ENCODE measurements at regions not wholly inside any gene's neighbourhood (a gene's known extent, or its start where the extent isn't known, plus 50 kb on each side); places are given as distances from the start of the nearest gene placed in this dataset.

GRCh38 chr14:85451421-85451820 lies 78.5 kb upstream of the FLRT2 start (continued):
- TF ChIP-seq ZNF462 (CRISPR knock-in tag; IDR thresholded peaks at IDR 0.05), result no peak
- TF ChIP-seq JUNB (IDR thresholded peaks at IDR 0.05; ENCODE audit: unreplicated experiment), result no peak
- TF ChIP-seq CTCF (conservative IDR thresholded peaks at IDR 0.05; ENCODE audit: low read depth in 2 of 2), result no peak

- H3K4me3 ChIP-seq, result no peak overlapping the region
- no peaks in the 10 kb centered on the region for H3K36me3 Mint-ChIP-seq (ENCODE audit: low read depth)
- no peaks in the 10 kb centered on the region for H3K9me2 ChIP-seq (ENCODE audit: insufficient read depth)
- H4K20me1 ChIP-seq (replicated peaks; ENCODE audit: insufficient read depth), result no peaks in the 10 kb centered on the region; the same call in 1 of the 2 replicates
- H2AFZ ChIP-seq, result no peak overlapping the region
- DNase-seq (ENCODE audit: low spot score), result no peak
- no peaks in the 10 kb centered on the region for H3F3A ChIP-seq (replicated peaks; ENCODE audit: low read depth)
- ATAC-seq, result no peak
- H3K79me2 ChIP-seq (replicated peaks; ENCODE audit: insufficient read depth), result no peaks in the 10 kb centered on the region
- H3K27me3 ChIP-seq (ENCODE audit: insufficient read depth), result no peaks in the 10 kb centered on the region
- H3K9me3 Mint-ChIP-seq, result no peaks in the 10 kb centered on the region
- no peaks in the 10 kb centered on the region for H3K4me1 Mint-ChIP-seq
- H3K27ac Mint-ChIP-seq, result no peak overlapping the region
- no peak overlapping the region for H3K4me2 ChIP-seq
- H3K36me3 ChIP-seq (ENCODE audit: insufficient read depth), result no peaks in the 10 kb centered on the region
- no peaks in the 10 kb centered on the region for H3K27me3 Mint-ChIP-seq (ENCODE audit: insufficient read depth, low read depth, poor library complexity)
- H3K27ac ChIP-seq (ENCODE audit: low read depth), result no peak overlapping the region
- TF ChIP-seq POLR2AphosphoS5 (IDR thresholded peaks at IDR 0.05; ENCODE audit: low read depth), result no peak
- TF ChIP-seq CTCF (conservative IDR thresholded peaks at IDR 0.05; ENCODE audit: low read depth in 2 of 2), result no peak
- no peak for TF ChIP-seq ZNF331 (CRISPR knock-in tag; IDR thresholded peaks at IDR 0.05; ENCODE audit: low read depth)
- no peak for TF ChIP-seq ZNF114 (CRISPR knock-in tag; IDR thresholded peaks at IDR 0.05)
- no peak for TF ChIP-seq CREB1 (CRISPR knock-in tag; IDR thresholded peaks at IDR 0.05; ENCODE audit: low read depth)
- no peak for TF ChIP-seq STAT1 (IDR thresholded peaks at IDR 0.05; ENCODE audit: unreplicated experiment)
- no peak for TF ChIP-seq EZH2 (IDR thresholded peaks at IDR 0.05; ENCODE audit: low read depth, unreplicated experiment)
- TF ChIP-seq EZH2phosphoT487 (IDR thresholded peaks at IDR 0.05; ENCODE audit: unreplicated experiment), result no peak
- TF ChIP-seq ETS1 (IDR thresholded peaks at IDR 0.05), result no peak
- H3K4me1 ChIP-seq (ENCODE audit: insufficient read depth), result no peaks in the 10 kb centered on the region
- no peak overlapping the region for H3K4me3 Mint-ChIP-seq
Observed at GRCh38 chr14:85453401-85454225, 76.3 kb upstream of the FLRT2 start.

Data from GM23338 (cell line).